ENCODE measurements at regions not wholly inside any gene's neighbourhood (a gene's known extent, or its start where the extent isn't known, plus 50 kb on each side); places are given as distances from the start of the nearest gene placed in this dataset.

- TF ChIP-seq CTCF (IDR thresholded peaks at IDR 0.05) = no peak
- TF ChIP-seq POLR2AphosphoS5 (IDR thresholded peaks at IDR 0.05; ENCODE audit: low read depth, low read length) = no peak
- TF ChIP-seq REST (IDR thresholded peaks at IDR 0.05; ENCODE audit: insufficient read depth in 1 of 2, low read depth in 2 of 2, low read length in 1 of 2) = no peak
- TF ChIP-seq TCF7L2 (IDR thresholded peaks at IDR 0.05; ENCODE audit: low read depth, low read length) = no peak
These were observed 701.5 kb upstream of the MEF2C start for GRCh38 chr5:89584339-89584956.
